Immature natural killer cell (primary cell): ENCODE measurements at regions not wholly inside any gene's neighbourhood (a gene's known extent, or its start where the extent isn't known, plus 50 kb on each side); places are given as distances from the start of the nearest gene placed in this dataset.
"Not testable (repeated sequence)": the region's sequence is repeated elsewhere in the genome, so short reads cannot be mapped to it uniquely, and the experiment has no call there.

Experiments
- DNase-seq, 3 donors: peaks; one replicate each; pipeline ENCODE4 v3.0.0; 2022; ENCODE audit warnings: mixed read lengths in 1 of 3
- H3K27ac Mint-ChIP-seq, 6 donors: one replicate each; pipeline ENCODE4 v1.8.0; 2020; ENCODE audit warnings: mixed read lengths in 6 of 6, mild to moderate bottlenecking in 5 of 6, inconsistent platforms in 4 of 6, moderate library complexity in 3 of 6
- H3K27me3 Mint-ChIP-seq, 3 donors: one replicate each; pipeline ENCODE4 v1.8.0; 2020 to 2021; ENCODE audit warnings: low read depth in 3 of 3, mild to moderate bottlenecking in 3 of 3, mixed read lengths in 3 of 3, moderate library complexity in 3 of 3, inconsistent platforms in 1 of 3
- H3K36me3 Mint-ChIP-seq, 3 donors: one replicate each; pipeline ENCODE4 v1.8.0; 2020; ENCODE audit warnings: mixed read lengths in 3 of 3, inconsistent platforms in 2 of 3, mild to moderate bottlenecking in 2 of 3
- H3K4me1 Mint-ChIP-seq, 2 donors: one replicate each; pipeline ENCODE4 v1.8.0; 2020; ENCODE audit warnings: inconsistent platforms in 2 of 2, mild to moderate bottlenecking in 2 of 2, mixed read lengths in 2 of 2, moderate library complexity in 1 of 2
- H3K4me3 Mint-ChIP-seq, 5 donors: one replicate each; pipeline ENCODE4 v1.8.0; 2020; ENCODE audit warnings: mild to moderate bottlenecking in 5 of 5, mixed read lengths in 5 of 5, inconsistent platforms in 3 of 5, moderate library complexity in 3 of 5
- H3K9me3 Mint-ChIP-seq, 6 donors: one replicate each; pipeline ENCODE4 v1.8.0; 2020; ENCODE audit warnings: mild to moderate bottlenecking in 6 of 6, mixed read lengths in 6 of 6, inconsistent platforms in 4 of 6, moderate library complexity in 3 of 6

- H3K27ac Mint-ChIP-seq = no peak overlapping the region
- DNase-seq = no peak
- H3K36me3 Mint-ChIP-seq = peaks cover 0 to 3% (median 0%) of the 10 kb centered on the region in 3 donors
- H3K4me1 Mint-ChIP-seq = no peaks in the 10 kb centered on the region
- H3K27me3 Mint-ChIP-seq = peaks cover 0 to 2% (median 0%) of the 10 kb centered on the region in 3 donors
- H3K9me3 Mint-ChIP-seq = peaks cover 3 to 44% (median 11%) of the 10 kb centered on the region in 6 donors
- H3K4me3 Mint-ChIP-seq = no peak overlapping the region
Observed at GRCh38 chr14:28599191-28599590, 167.4 kb upstream of the FOXG1 start.

GRCh38 chr14:28599605-28600004, 167.0 kb upstream of the FOXG1 start:
- no peak for DNase-seq
- Mint-ChIP-seq H3K36me3 (peaks cover 0 to 3% (median 0%) of the 10 kb centered on the region in 3 donors), H3K4me3 (no peak overlapping the region), H3K27ac (no peak overlapping the region), H3K9me3 (peaks cover 3 to 42% (median 11%) of the 10 kb centered on the region in 6 donors), H3K27me3 (peaks cover 0 to 3% (median 0%) of the 10 kb centered on the region in 3 donors), H3K4me1 (no peaks in the 10 kb centered on the region)

DNA sequence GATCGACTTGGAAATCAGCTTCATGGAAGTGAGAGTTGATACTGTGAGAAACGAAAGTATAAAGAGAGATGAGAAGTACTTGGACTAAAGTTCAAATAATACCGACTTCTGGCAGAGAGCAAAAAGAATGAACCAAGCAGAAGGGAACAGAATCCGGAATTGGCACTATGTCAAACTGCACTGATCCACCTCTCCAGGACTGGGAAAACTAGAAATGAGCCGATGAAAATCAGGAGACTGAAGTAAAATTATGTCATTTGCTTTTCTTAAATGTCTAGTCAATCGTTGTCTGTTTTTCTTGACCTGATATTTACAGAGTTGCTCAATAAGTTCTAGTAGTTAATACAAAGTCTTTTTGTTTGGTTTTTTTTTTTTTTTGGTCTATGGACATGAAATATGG, 163.0 kb upstream of the FOXG1 start:
- H3K4me1 Mint-ChIP-seq = no peaks in the 10 kb centered on the region
- H3K9me3 Mint-ChIP-seq = peaks cover 0 to 44% (median 4%) of the 10 kb centered on the region in 6 donors
- no peaks in the 10 kb centered on the region for H3K36me3 Mint-ChIP-seq
- no peak overlapping the region for H3K27ac Mint-ChIP-seq
- no peak overlapping the region for H3K4me3 Mint-ChIP-seq
- DNase-seq = no peak
- H3K27me3 Mint-ChIP-seq = peaks cover 0 to 3% (median 0%) of the 10 kb centered on the region in 3 donors

DNA sequence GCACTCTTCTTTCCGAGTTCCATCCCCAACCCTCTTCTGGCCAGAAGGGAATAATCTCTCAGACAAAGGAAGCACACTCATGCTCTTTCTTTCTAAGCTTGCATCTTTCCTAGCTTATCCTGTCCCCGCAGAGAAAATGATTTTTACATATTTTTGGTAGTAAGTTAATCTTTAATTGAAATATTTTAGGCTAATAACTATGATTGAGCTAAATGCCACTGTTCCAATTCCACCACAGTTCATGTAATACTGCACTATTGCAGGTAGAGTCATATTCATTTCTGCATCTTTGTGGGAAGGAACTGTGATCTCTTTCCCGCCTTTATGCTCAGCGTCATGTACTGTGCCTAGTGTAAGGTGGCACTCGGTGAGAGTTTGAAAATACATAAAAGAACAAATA, 158.9 kb upstream of the FOXG1 start:
- H3K27me3 Mint-ChIP-seq = peaks cover 0 to 2% (median 0%) of the 10 kb centered on the region in 3 donors
- H3K4me1 Mint-ChIP-seq = no peaks in the 10 kb centered on the region
- no peaks in the 10 kb centered on the region for H3K36me3 Mint-ChIP-seq
- DNase-seq = no peak
- peaks cover 0 to 22% (median 2%) of the 10 kb centered on the region in 6 donors for H3K9me3 Mint-ChIP-seq
- H3K4me3 Mint-ChIP-seq = no peak overlapping the region
- no peak overlapping the region for H3K27ac Mint-ChIP-seq

- peaks cover 0 to 2% (median 0%) of the 10 kb centered on the region in 3 donors for H3K27me3 Mint-ChIP-seq
- DNase-seq = no peak
- H3K4me1 Mint-ChIP-seq = no peaks in the 10 kb centered on the region
- H3K36me3 Mint-ChIP-seq = no peaks in the 10 kb centered on the region
- peaks cover 0 to 23% (median under 1%) of the 10 kb centered on the region in 6 donors for H3K9me3 Mint-ChIP-seq
- H3K4me3 Mint-ChIP-seq = no peak overlapping the region
- H3K27ac Mint-ChIP-seq = no peak overlapping the region
Observed at GRCh38 chr14:28608443-28608842, 158.1 kb upstream of the FOXG1 start.

- H3K36me3 Mint-ChIP-seq = no peaks in the 10 kb centered on the region
- peaks cover 0 to 28% (median under 1%) of the 10 kb centered on the region in 6 donors for H3K9me3 Mint-ChIP-seq
- H3K27ac Mint-ChIP-seq = no peak overlapping the region
- H3K27me3 Mint-ChIP-seq = peaks cover 0 to 1% (median under 1%) of the 10 kb centered on the region in 3 donors
- H3K4me1 Mint-ChIP-seq = no peaks in the 10 kb centered on the region
- no peak for DNase-seq
- H3K4me3 Mint-ChIP-seq = no peak overlapping the region
Observed at GRCh38 chr14:28608851-28609828, 157.4 kb upstream of the FOXG1 start.

DNA sequence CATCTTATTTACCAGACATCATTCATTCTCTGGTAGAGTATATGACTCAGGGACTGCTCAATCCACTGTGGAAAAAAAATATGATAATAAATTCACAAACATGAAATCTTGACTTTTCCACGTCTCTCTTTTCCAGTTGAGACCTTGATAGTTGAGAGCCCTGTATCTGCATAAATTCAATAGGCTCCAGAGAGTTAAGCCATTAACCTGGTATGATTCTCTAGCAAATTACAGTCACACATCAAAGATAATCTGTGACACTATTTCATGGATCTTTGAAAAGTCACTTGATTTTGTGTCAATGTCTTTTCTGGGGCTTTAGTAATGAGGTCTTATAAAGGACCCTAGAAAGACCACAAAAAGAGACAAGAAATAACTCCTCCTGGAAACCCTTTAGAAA, 154.2 kb upstream of the FOXG1 start:
- no peak overlapping the region for H3K27ac Mint-ChIP-seq
- no peaks in the 10 kb centered on the region for H3K4me1 Mint-ChIP-seq
- no peak for DNase-seq
- no peak overlapping the region for H3K4me3 Mint-ChIP-seq
- peaks cover 0 to 1% (median 0%) of the 10 kb centered on the region in 3 donors for H3K27me3 Mint-ChIP-seq
- peaks cover 0 to 3% (median 0%) of the 10 kb centered on the region in 3 donors for H3K36me3 Mint-ChIP-seq
- H3K9me3 Mint-ChIP-seq = peaks cover 0 to 26% (median 6%) of the 10 kb centered on the region in 6 donors

- Mint-ChIP-seq H3K27ac (no peak overlapping the region), H3K4me1 (no peaks in the 10 kb centered on the region), H3K4me3 (no peak overlapping the region), H3K27me3 (peaks cover 0 to 1% (median 0%) of the 10 kb centered on the region in 3 donors), H3K9me3 (peaks cover 0 to 26% (median 6%) of the 10 kb centered on the region in 6 donors), H3K36me3 (peaks cover 0 to 3% (median 0%) of the 10 kb centered on the region in 3 donors)
- no peak for DNase-seq
Observed at GRCh38 chr14:28613532-28613931, 153.1 kb upstream of the FOXG1 start.

DNA sequence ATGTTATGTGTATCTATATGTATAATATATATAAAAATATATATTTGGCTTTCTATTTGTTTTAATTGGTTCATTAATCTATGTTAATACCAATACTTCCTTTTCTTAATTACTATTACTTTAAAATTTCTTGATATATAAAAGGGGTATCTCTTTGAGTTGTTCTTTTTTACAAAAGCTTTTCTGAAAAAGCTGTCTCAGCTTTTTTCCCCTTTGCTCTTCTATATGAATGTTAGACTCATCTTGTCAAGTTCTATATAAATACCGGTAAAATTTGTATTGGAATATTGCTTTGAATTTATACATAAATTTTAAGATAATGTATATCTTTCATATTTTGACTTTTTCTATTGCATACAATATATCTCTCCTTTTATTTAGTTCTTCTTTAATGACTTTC, 139.8 kb upstream of the FOXG1 start:
- H3K4me1 Mint-ChIP-seq = no peaks in the 10 kb centered on the region
- peaks cover 0 to 46% (median 11%) of the 10 kb centered on the region in 6 donors for H3K9me3 Mint-ChIP-seq
- DNase-seq = no peak
- H3K36me3 Mint-ChIP-seq = no peaks in the 10 kb centered on the region
- H3K27ac Mint-ChIP-seq = no peak overlapping the region
- H3K27me3 Mint-ChIP-seq = peaks cover 0 to 3% (median 2%) of the 10 kb centered on the region in 3 donors
- H3K4me3 Mint-ChIP-seq = no peak overlapping the region

DNA sequence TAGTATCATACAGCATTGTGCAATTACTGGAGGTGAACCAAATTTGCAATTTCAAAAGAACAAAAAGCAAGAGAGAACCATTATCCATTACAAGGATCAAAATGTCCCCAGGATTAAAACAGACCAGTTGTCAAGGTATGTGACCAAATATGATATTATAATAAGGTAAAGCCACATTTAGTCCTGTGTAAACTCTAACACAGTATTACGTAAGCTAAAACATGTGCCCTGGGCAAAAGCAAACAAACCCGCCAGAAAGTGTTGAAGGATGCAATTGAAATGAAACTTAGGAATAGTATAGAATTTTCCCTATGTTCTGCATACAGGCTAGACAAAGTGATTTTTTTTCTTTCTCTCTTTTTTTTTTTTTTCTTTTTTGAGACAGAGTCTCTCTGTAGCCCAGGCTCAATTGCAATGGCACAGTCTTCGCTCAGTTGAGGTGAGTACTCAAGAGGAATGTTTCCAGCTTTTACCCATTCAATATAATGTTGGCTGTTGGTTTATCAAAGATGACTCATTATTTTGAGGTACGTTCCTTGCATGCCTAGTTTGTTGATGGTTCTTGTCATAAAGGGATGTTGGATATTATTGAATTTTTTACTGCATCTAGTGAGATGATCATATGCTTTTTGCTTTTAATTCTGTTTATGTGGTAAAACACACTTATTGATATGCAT, 137.1 kb upstream of the FOXG1 start:
- Mint-ChIP-seq H3K36me3 (no peaks in the 10 kb centered on the region), H3K4me3 (no peak overlapping the region), H3K27me3 (peaks cover 0 to 4% (median 3%) of the 10 kb centered on the region in 3 donors), H3K9me3 (peaks cover 0 to 54% (median 15%) of the 10 kb centered on the region in 6 donors), H3K4me1 (no peaks in the 10 kb centered on the region), H3K27ac (no peak overlapping the region)
- no peak for DNase-seq

DNA sequence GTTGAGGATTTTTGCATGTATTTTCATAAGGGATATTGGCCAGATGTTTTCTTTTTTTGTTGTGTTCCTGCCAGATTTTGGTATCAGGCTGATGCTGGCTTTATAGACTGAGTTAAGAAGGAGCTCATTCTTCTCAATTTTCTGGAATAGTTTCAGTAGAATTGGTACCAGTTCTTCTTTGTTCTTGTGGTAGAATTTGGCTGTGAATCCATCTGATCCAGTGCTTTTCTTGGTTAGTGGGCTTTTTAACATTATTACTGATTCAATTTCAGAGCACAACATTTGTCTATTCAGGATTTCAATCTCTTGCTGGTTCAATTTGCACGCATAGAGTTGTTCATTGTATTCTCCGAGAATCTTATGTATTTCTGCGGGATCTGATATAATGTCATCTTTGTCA, 136.5 kb upstream of the FOXG1 start:
- no peak for DNase-seq
- H3K9me3 Mint-ChIP-seq = peaks cover 0 to 54% (median 16%) of the 10 kb centered on the region in 6 donors
- H3K36me3 Mint-ChIP-seq = no peaks in the 10 kb centered on the region
- H3K4me1 Mint-ChIP-seq = no peaks in the 10 kb centered on the region
- H3K27me3 Mint-ChIP-seq = peaks cover 0 to 3% (median 2%) of the 10 kb centered on the region in 3 donors
- no peak overlapping the region for H3K4me3 Mint-ChIP-seq
- H3K27ac Mint-ChIP-seq = no peak overlapping the region

DNA sequence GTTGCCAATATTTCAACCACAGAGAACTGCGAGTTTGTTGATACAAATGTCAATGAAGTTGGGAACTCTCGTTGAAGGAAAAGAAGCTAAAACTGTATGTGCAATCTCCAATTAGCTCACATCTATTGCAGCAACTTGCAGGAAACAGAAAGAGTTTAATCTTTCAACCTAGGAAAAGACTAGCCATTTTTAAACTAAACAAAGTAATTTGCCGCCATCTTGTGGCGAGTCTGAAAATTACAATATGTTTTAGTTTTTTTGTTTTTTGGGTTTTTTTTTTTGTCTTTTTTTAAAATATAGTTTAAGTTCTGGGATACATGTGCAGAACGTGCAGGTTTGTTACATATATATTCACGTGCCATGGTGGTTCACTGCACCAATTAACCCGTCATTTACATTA, 131.2 kb upstream of the FOXG1 start:
- Mint-ChIP-seq H3K4me1 (no peaks in the 10 kb centered on the region), H3K27me3 (peaks cover 0 to 3% (median 2%) of the 10 kb centered on the region in 3 donors), H3K4me3 (no peak overlapping the region), H3K27ac (no peak overlapping the region), H3K36me3 (no peaks in the 10 kb centered on the region), H3K9me3 (peaks cover 0 to 48% (median 18%) of the 10 kb centered on the region in 6 donors)
- no peak for DNase-seq

DNA sequence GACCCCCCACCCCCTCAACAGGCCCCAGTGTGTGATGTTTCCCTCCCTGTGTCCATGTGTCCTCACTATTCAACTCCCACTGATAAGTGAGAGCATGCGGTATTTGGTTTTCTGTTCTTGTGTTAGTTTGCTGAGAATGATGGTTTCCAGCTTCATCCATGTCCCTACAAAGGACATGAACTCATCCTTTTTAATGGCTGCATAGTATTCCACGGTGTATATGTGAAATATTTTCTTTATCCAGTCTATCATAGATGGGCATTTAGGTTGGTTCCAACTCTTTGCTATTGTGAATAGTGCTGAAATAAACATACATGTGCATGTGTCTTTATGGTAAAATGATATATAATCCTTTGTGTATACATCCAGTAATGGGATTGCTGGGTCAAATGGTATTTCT, 130.8 kb upstream of the FOXG1 start:
- DNase-seq, H3K36me3 Mint-ChIP-seq, H3K27me3 Mint-ChIP-seq, H3K4me3 Mint-ChIP-seq, H3K4me1 Mint-ChIP-seq, H3K27ac Mint-ChIP-seq: not testable (repeated sequence)
- H3K9me3 Mint-ChIP-seq = peaks cover 0 to 47% (median 17%) of the 10 kb centered on the region in 6 donors

DNA sequence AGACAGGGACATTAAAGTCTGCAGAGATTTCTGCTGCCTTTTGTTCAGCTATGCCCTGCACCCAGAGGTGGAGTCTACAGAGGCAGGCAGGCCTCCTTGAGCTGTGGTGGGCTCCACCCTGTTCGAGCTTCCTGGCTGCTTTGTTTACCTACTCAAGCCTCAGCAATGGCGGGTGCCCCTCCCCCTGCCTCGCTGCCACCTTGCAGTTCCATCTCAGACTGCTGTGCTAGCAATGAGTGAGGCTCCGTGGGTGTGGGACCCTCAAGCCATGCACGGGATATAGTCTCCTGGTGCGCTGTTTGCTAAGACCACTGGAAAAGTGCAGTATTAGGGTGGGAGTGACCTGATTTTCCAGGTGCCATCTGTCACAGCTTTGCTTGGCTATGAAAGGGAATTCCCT, 125.4 kb upstream of the FOXG1 start:
- H3K4me1 Mint-ChIP-seq, H3K4me3 Mint-ChIP-seq, DNase-seq, H3K36me3 Mint-ChIP-seq, H3K27me3 Mint-ChIP-seq, H3K27ac Mint-ChIP-seq: not testable (repeated sequence)
- peaks cover 0 to 48% (median 20%) of the 10 kb centered on the region in 6 donors for H3K9me3 Mint-ChIP-seq
